ENCODE measurements at regions not wholly inside any gene's neighbourhood (a gene's known extent, or its start where the extent isn't known, plus 50 kb on each side); places are given as distances from the start of the nearest gene placed in this dataset.
A peak's percentile ranks its signal among the peaks of the same experiment; 100 is the strongest.

DNA sequence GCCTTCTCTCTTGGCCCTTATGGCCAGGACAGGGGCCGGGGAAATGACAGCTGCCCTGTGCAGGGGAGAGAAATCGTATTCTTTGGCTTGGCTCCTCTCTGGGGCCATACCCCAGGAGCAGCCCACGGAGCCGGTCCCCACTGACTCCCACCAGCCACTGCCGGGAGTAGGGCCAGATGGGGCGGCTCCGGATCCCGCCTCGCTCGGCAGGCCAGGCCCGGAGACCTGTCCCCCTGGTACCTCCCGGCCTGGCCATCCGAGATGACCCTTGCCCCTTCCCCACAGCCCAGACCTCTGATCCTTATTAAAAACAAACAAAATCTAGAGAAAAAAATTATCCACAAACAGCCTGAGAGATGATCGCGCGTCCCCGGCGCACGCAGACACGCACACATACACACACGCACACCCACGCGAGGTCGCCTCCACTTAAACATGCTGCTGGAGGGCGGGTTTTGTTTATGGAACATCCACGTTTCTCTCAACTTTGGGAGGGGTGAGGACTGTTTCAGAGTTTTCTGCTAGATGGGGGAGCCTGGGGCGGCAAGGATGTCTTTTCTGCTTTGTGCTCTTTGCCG lies 59.1 kb downstream of the IGLL1 start:
- intact Hi-C loops (cut with micrococcal nuclease): no loop called here
- H3K79me2 ChIP-seq (ENCODE audit: control insufficient read depth, insufficient read depth, low read length): no peaks in the 10 kb centered on the region
- H3K9me3 ChIP-seq (replicated peaks; ENCODE audit: control insufficient read depth, insufficient read depth, low read depth, low read length): no peaks in the 10 kb centered on the region
- peak overlapping the region; percentile 81 for H2AFZ ChIP-seq (ENCODE audit: low read depth, low read length)
- in situ Hi-C loops (cut with MboI): no loop called here
- no peaks in the 10 kb centered on the region for H3K9me1 ChIP-seq (ENCODE audit: control insufficient read depth, insufficient read depth, low read length)
- H3K4me1 ChIP-seq (replicated peaks in 1 of 2; ENCODE audit: control insufficient read depth in 2 of 2, insufficient read depth in 2 of 2, low read length in 2 of 2): peaks cover 12 to 42% of the 10 kb centered on the region in 2 experiments
- H3K9ac ChIP-seq (ENCODE audit: insufficient read depth in 1 of 2, low read depth in 2 of 2, low read length in 2 of 2): peak overlapping the region; percentile 86 to 87
- no TSS peak for BruUV-seq (replicated peaks)
- CTCF ChIA-PET (ENCODE audit: low intra/inter-chr PET ratio): no interaction called here
- H3K27ac ChIP-seq (ENCODE audit: extremely low read depth, low read depth, low read length): peak overlapping the region; percentile 93
- no peaks in the 10 kb centered on the region for H4K20me1 ChIP-seq (replicated peaks; ENCODE audit: control insufficient read depth, insufficient read depth, low read length)
- peak; percentile 20 to 33 (median 28) for DNase-seq (ENCODE audit: extremely low read depth in 1 of 4, low spot score in 3 of 4)
- POLR2A ChIA-PET: interaction anchor here (0.6 kb wide), 1 partner anchor 10 kb away, joined by 3 read pairs; no protein-coding TSS in a partner anchor
- peak overlapping the region; percentile 38 for H3K4me3 ChIP-seq
- 41% methylated on average over 20 of the region's 28 CpGs for whole genome bisulfite sequencing (ENCODE audit: insufficient coverage, low coverage, missing lambda C conversion rate)
- peak overlapping the region; percentile 82 for H3K4me2 ChIP-seq (ENCODE audit: insufficient read depth, low read length)
- no peaks in the 10 kb centered on the region for H3K36me3 ChIP-seq (ENCODE audit: control insufficient read depth, insufficient read depth, low read length)
- peak; percentile 28 for ATAC-seq
- H3K27me3 ChIP-seq (ENCODE audit: control insufficient read depth in 2 of 2, insufficient read depth in 2 of 2, low read length in 2 of 2): no peaks in the 10 kb centered on the region
- FAIRE-seq: peak; percentile 52
- TF ChIP-seq, protein P1, sequence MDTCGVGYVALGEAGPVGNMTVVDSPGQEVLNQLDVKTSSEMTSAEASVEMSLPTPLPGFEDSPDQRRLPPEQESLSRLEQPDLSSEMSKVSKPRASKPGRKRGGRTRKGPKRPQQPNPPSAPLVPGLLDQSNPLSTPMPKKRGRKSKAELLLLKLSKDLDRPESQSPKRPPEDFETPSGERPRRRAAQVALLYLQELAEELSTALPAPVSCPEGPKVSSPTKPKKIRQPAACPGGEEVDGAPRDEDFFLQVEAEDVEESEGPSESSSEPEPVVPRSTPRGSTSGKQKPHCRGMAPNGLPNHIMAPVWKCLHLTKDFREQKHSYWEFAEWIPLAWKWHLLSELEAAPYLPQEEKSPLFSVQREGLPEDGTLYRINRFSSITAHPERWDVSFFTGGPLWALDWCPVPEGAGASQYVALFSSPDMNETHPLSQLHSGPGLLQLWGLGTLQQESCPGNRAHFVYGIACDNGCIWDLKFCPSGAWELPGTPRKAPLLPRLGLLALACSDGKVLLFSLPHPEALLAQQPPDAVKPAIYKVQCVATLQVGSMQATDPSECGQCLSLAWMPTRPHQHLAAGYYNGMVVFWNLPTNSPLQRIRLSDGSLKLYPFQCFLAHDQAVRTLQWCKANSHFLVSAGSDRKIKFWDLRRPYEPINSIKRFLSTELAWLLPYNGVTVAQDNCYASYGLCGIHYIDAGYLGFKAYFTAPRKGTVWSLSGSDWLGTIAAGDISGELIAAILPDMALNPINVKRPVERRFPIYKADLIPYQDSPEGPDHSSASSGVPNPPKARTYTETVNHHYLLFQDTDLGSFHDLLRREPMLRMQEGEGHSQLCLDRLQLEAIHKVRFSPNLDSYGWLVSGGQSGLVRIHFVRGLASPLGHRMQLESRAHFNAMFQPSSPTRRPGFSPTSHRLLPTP (IDR thresholded peaks at IDR 0.05; ENCODE audit: borderline replicate concordance, extremely low read depth, insufficient read length): no peak
- TF ChIP-seq, protein P2, sequence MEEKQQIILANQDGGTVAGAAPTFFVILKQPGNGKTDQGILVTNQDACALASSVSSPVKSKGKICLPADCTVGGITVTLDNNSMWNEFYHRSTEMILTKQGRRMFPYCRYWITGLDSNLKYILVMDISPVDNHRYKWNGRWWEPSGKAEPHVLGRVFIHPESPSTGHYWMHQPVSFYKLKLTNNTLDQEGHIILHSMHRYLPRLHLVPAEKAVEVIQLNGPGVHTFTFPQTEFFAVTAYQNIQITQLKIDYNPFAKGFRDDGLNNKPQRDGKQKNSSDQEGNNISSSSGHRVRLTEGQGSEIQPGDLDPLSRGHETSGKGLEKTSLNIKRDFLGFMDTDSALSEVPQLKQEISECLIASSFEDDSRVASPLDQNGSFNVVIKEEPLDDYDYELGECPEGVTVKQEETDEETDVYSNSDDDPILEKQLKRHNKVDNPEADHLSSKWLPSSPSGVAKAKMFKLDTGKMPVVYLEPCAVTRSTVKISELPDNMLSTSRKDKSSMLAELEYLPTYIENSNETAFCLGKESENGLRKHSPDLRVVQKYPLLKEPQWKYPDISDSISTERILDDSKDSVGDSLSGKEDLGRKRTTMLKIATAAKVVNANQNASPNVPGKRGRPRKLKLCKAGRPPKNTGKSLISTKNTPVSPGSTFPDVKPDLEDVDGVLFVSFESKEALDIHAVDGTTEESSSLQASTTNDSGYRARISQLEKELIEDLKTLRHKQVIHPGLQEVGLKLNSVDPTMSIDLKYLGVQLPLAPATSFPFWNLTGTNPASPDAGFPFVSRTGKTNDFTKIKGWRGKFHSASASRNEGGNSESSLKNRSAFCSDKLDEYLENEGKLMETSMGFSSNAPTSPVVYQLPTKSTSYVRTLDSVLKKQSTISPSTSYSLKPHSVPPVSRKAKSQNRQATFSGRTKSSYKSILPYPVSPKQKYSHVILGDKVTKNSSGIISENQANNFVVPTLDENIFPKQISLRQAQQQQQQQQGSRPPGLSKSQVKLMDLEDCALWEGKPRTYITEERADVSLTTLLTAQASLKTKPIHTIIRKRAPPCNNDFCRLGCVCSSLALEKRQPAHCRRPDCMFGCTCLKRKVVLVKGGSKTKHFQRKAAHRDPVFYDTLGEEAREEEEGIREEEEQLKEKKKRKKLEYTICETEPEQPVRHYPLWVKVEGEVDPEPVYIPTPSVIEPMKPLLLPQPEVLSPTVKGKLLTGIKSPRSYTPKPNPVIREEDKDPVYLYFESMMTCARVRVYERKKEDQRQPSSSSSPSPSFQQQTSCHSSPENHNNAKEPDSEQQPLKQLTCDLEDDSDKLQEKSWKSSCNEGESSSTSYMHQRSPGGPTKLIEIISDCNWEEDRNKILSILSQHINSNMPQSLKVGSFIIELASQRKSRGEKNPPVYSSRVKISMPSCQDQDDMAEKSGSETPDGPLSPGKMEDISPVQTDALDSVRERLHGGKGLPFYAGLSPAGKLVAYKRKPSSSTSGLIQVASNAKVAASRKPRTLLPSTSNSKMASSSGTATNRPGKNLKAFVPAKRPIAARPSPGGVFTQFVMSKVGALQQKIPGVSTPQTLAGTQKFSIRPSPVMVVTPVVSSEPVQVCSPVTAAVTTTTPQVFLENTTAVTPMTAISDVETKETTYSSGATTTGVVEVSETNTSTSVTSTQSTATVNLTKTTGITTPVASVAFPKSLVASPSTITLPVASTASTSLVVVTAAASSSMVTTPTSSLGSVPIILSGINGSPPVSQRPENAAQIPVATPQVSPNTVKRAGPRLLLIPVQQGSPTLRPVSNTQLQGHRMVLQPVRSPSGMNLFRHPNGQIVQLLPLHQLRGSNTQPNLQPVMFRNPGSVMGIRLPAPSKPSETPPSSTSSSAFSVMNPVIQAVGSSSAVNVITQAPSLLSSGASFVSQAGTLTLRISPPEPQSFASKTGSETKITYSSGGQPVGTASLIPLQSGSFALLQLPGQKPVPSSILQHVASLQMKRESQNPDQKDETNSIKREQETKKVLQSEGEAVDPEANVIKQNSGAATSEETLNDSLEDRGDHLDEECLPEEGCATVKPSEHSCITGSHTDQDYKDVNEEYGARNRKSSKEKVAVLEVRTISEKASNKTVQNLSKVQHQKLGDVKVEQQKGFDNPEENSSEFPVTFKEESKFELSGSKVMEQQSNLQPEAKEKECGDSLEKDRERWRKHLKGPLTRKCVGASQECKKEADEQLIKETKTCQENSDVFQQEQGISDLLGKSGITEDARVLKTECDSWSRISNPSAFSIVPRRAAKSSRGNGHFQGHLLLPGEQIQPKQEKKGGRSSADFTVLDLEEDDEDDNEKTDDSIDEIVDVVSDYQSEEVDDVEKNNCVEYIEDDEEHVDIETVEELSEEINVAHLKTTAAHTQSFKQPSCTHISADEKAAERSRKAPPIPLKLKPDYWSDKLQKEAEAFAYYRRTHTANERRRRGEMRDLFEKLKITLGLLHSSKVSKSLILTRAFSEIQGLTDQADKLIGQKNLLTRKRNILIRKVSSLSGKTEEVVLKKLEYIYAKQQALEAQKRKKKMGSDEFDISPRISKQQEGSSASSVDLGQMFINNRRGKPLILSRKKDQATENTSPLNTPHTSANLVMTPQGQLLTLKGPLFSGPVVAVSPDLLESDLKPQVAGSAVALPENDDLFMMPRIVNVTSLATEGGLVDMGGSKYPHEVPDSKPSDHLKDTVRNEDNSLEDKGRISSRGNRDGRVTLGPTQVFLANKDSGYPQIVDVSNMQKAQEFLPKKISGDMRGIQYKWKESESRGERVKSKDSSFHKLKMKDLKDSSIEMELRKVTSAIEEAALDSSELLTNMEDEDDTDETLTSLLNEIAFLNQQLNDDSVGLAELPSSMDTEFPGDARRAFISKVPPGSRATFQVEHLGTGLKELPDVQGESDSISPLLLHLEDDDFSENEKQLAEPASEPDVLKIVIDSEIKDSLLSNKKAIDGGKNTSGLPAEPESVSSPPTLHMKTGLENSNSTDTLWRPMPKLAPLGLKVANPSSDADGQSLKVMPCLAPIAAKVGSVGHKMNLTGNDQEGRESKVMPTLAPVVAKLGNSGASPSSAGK (IDR thresholded peaks at IDR 0.05): peak; percentile 53; the same call in 1 of the 2 replicates
- TF ChIP-seq TAF7 (tag; IDR thresholded peaks at IDR 0.05) (no peak), TSC22D4 (tag; IDR thresholded peaks at IDR 0.05) (no peak), BRF1 (IDR thresholded peaks at IDR 0.05; ENCODE audit: borderline replicate concordance, extremely low read depth, insufficient read length) (no peak), BRD9 (IDR thresholded peaks at IDR 0.05; ENCODE audit: low read depth, partially characterized antibody) (no peak), XRCC4 (IDR thresholded peaks at IDR 0.05; ENCODE audit: extremely low read depth, insufficient read depth, insufficient read length) (no peak), IRF2 (CRISPR knock-in tag; IDR thresholded peaks at IDR 0.05) (no peak)

Measured in K562 (cell line).